Common myeloid progenitor, CD34-positive (primary cell): ENCODE measurements at regions not wholly inside any gene's neighbourhood (a gene's known extent, or its start where the extent isn't known, plus 50 kb on each side); places are given as distances from the start of the nearest gene placed in this dataset.

ENCODE experiments used
- CTCF ChIA-PET: fragments of 350-600 bp; sonication (Branson Sonifier 250); formaldehyde crosslinking; loops from one replicate; lab custom pipeline; 2021; ENCODE audit warnings: antibody characterized with exemption; lab: Charles Lee
- POLR2A ChIA-PET: fragments of 350-600 bp; sonication (Branson Sonifier 250); formaldehyde crosslinking; loops from one replicate; lab custom pipeline; 2021; ENCODE audit warnings: antibody characterized with exemption; lab: Charles Lee
- DNase-seq, 3 donors: peaks; one replicate each; pipeline versions ENCODE4 v3.0.0 to v3.0.0-alpha.2; 2013
- H3K27ac ChIP-seq, 2 experiments: 1 replicate in 1 of 2; 2 replicates in 1 of 2; pipeline ENCODE4 v1.7.0; 2013; ENCODE audit warnings: inconsistent platforms in 2 of 2, low read length in 2 of 2, mild to moderate bottlenecking in 2 of 2, low read depth in 1 of 2, moderate library complexity in 1 of 2; ENCODE audit not compliant: severe bottlenecking in 2 of 2, insufficient read depth in 1 of 2, poor library complexity in 1 of 2
- H3K27me3 ChIP-seq, 5 experiments: replicated peaks in 2 of 5; 1 replicate in 3 of 5; 2 replicates in 2 of 5; pipeline versions ENCODE4 v1.6.1 to v1.7.0; 2013; ENCODE audit warnings: low read length in 4 of 5, mild to moderate bottlenecking in 2 of 5, moderate library complexity in 2 of 5, inconsistent platforms in 1 of 5; ENCODE audit not compliant: insufficient read depth in 5 of 5, control insufficient read depth in 4 of 5
- H3K36me3 ChIP-seq, 4 experiments: 1 replicate in 2 of 4; 2 replicates in 2 of 4; pipeline versions ENCODE4 v1.6.1 to v1.7.0; 2013; ENCODE audit warnings: low read length in 3 of 4, control low read depth in 1 of 4, mild to moderate bottlenecking in 1 of 4; ENCODE audit not compliant: control insufficient read depth in 4 of 4, insufficient read depth in 4 of 4
- H3K4me1 ChIP-seq, 4 experiments: 1 replicate in 3 of 4; 2 replicates in 1 of 4; pipeline versions ENCODE4 v1.6.1 to v1.7.1; 2013; ENCODE audit warnings: low read length in 3 of 4, mild to moderate bottlenecking in 3 of 4, control low read depth in 1 of 4, inconsistent platforms in 1 of 4, moderate library complexity in 1 of 4; ENCODE audit not compliant: control insufficient read depth in 4 of 4, insufficient read depth in 4 of 4; ENCODE audit errors: control extremely low read depth in 1 of 4
- H3K4me3 ChIP-seq, 7 experiments: 1 replicate in 4 of 7; 2 replicates in 3 of 7; pipeline versions ENCODE4 v1.5.1 to v1.7.0; 2013; ENCODE audit warnings: mild to moderate bottlenecking in 7 of 7, low read length in 6 of 7, moderate library complexity in 6 of 7, inconsistent platforms in 2 of 7, low read depth in 2 of 7, control low read depth in 1 of 7; ENCODE audit not compliant: insufficient read depth in 4 of 7, control insufficient read depth in 1 of 7; ENCODE audit errors: extremely low read depth in 1 of 7
- H3K9me3 ChIP-seq, 5 experiments: 1 replicate in 4 of 5; 2 replicates in 1 of 5; pipeline versions ENCODE4 v1.6.1 to v1.7.1; 2013; ENCODE audit warnings: low read length in 4 of 5, mild to moderate bottlenecking in 2 of 5, inconsistent platforms in 1 of 5, low read depth in 1 of 5, moderate library complexity in 1 of 5; ENCODE audit not compliant: control insufficient read depth in 4 of 5, insufficient read depth in 2 of 5; ENCODE audit errors: control extremely low read depth in 1 of 5
- WGBS: methylation state at CpG from one replicate; pipeline ENCODE4 v1.1.5; 2013; ENCODE audit not compliant: insufficient coverage; 5-methylcytosine and 5-hydroxymethylcytosine counted together

GRCh38 chr4:18369561-18369960 is 348.0 kb upstream of the LCORL start:
- Histone ChIP-seq H3K27ac (no peak overlapping the region), H3K36me3 (no peaks in the 10 kb centered on the region), H3K4me1 (no peaks in the 10 kb centered on the region), H3K4me3 (no peak overlapping the region), H3K27me3 (no peaks in the 10 kb centered on the region), H3K9me3 (no peaks in the 10 kb centered on the region)
- no CpG with 5 or more reads among the region's 15 CpGs for WGBS
- ChIA-PET CTCF (no interaction called here), POLR2A (no interaction called here)
- no peak for DNase-seq

GRCh38 chr4:18366892-18367291 is 345.3 kb upstream of the LCORL start:
- Histone ChIP-seq H3K4me3 (no peak overlapping the region), H3K27ac (no peak overlapping the region), H3K27me3 (no peaks in the 10 kb centered on the region), H3K9me3 (no peaks in the 10 kb centered on the region), H3K4me1 (no peaks in the 10 kb centered on the region), H3K36me3 (no peaks in the 10 kb centered on the region)
- 100% methylated on average over 1 of the region's 2 CpGs for WGBS
- ChIA-PET CTCF (interaction anchor here (3.1 kb wide), 1 partner anchor 550 kb away, joined by 18 read pairs; no protein-coding TSS in a partner anchor), POLR2A (no interaction called here)
- peak; percentile 43 to 71 (median 68) for DNase-seq

GRCh38 chr4:18366136-18366535 is 344.6 kb upstream of the LCORL start:
- POLR2A ChIA-PET = no interaction called here
- Histone ChIP-seq H3K4me3 (no peak overlapping the region), H3K9me3 (no peaks in the 10 kb centered on the region), H3K27me3 (no peaks in the 10 kb centered on the region), H3K36me3 (no peaks in the 10 kb centered on the region), H3K4me1 (no peaks in the 10 kb centered on the region), H3K27ac (peak overlapping the region in 1 of 2 experiments; percentile 31)
- no peak for DNase-seq
- WGBS = 100% methylated on average over 2 of the region's 3 CpGs
- CTCF ChIA-PET = interaction anchor here (3.1 kb wide), 1 partner anchor 549 kb away, joined by 18 read pairs; no protein-coding TSS in a partner anchor

- CTCF ChIA-PET = no interaction called here
- H3K9me3 ChIP-seq = no peaks in the 10 kb centered on the region
Observed at GRCh38 chr4:18343581-18343980, 322.0 kb upstream of the LCORL start.

GRCh38 chr4:18342847-18343246 is 321.3 kb upstream of the LCORL start:
- Histone ChIP-seq H3K9me3 (no peaks in the 10 kb centered on the region), H3K4me1 (no peaks in the 10 kb centered on the region), H3K27me3 (no peaks in the 10 kb centered on the region), H3K36me3 (no peaks in the 10 kb centered on the region), H3K27ac (no peak overlapping the region), H3K4me3 (no peak overlapping the region)
- 96% methylated on average over 4 of the region's 4 CpGs for WGBS
- no peak for DNase-seq
- CTCF ChIA-PET = no interaction called here
- POLR2A ChIA-PET = no interaction called here

More at GRCh38 chr4:18343581-18343980, 322.0 kb upstream of the LCORL start:
- no peaks in the 10 kb centered on the region for H3K27me3 ChIP-seq
- H3K4me1 ChIP-seq = no peaks in the 10 kb centered on the region
- no peak overlapping the region for H3K4me3 ChIP-seq
- no peak for DNase-seq
- no peak overlapping the region for H3K27ac ChIP-seq
- WGBS = no CpG with 5 or more reads among the region's 7 CpGs
- H3K36me3 ChIP-seq = no peaks in the 10 kb centered on the region
- POLR2A ChIA-PET = no interaction called here

- H3K4me3 ChIP-seq = no peak overlapping the region
- peaks cover 0 to 3% (median 0%) of the 10 kb centered on the region in 5 experiments for H3K9me3 ChIP-seq
- DNase-seq = no peak
- 83% methylated on average over 3 of the region's 5 CpGs for WGBS
- ChIA-PET CTCF (interaction anchor here (1.6 kb wide), 1 partner anchor 25 kb away, joined by 4 read pairs; no protein-coding TSS in a partner anchor), POLR2A (no interaction called here)
- no peaks in the 10 kb centered on the region for H3K36me3 ChIP-seq
- no peaks in the 10 kb centered on the region for H3K4me1 ChIP-seq
- H3K27ac ChIP-seq = no peak overlapping the region
- H3K27me3 ChIP-seq = peaks cover 0 to 17% (median 11%) of the 10 kb centered on the region in 5 experiments
Observed at GRCh38 chr4:18321956-18322530, 300.5 kb upstream of the LCORL start.

- DNase-seq = no peak
- Histone ChIP-seq H3K4me1 (no peaks in the 10 kb centered on the region), H3K4me3 (no peak overlapping the region), H3K27me3 (peaks cover 0 to 17% (median 13%) of the 10 kb centered on the region in 5 experiments), H3K9me3 (peaks cover 0 to 3% (median 0%) of the 10 kb centered on the region in 5 experiments), H3K36me3 (no peaks in the 10 kb centered on the region), H3K27ac (no peak overlapping the region)
- ChIA-PET CTCF (no interaction called here), POLR2A (no interaction called here)
- 70% methylated on average over 4 of the region's 6 CpGs for WGBS
Observed at GRCh38 chr4:18319431-18319830, 297.9 kb upstream of the LCORL start.
